ENCODE measurements at regions not wholly inside any gene's neighbourhood (a gene's known extent, or its start where the extent isn't known, plus 50 kb on each side); places are given as distances from the start of the nearest gene placed in this dataset.

DNA sequence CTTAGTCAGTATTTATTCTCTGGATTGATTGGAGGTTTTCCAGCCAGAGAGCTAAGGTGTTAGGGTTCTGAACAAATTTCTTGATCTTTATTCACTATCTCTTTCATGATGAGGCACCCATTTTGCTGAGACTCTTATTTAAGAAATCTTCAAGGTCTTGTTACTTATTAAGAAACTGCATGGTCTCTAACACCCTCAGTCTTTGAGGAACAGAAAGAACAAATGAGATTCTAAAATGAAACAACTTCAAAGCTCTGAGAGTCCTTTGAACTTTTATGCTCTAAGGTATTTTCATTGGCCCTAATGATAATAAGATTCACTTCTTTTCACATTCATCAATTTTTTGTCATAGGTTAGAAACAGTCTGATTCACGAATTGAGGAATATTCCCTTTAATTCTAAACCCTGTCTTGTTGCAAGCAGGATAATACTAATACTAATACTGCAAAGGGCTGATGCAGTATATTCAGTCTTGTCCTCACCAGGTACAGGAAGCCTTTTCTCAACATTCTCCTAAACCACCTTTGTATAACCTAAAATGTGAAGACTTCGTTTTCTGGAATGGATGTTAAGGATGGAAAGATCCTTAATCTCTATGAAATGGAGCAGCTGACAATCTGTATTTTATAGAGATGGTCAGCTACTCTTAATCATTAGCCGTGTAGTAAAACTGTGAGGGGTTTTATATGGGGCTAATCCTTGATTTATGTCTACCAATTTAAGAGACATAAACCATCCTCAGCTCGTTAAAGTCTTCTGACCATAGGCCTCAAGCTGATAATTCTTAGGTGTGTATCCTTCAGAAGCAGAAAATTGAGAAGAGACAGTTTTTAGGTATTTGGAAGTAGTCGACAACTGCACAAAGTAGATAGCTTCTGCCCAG lies 198.3 kb downstream of the OTOL1 start:
- TF ChIP-seq, protein P1, sequence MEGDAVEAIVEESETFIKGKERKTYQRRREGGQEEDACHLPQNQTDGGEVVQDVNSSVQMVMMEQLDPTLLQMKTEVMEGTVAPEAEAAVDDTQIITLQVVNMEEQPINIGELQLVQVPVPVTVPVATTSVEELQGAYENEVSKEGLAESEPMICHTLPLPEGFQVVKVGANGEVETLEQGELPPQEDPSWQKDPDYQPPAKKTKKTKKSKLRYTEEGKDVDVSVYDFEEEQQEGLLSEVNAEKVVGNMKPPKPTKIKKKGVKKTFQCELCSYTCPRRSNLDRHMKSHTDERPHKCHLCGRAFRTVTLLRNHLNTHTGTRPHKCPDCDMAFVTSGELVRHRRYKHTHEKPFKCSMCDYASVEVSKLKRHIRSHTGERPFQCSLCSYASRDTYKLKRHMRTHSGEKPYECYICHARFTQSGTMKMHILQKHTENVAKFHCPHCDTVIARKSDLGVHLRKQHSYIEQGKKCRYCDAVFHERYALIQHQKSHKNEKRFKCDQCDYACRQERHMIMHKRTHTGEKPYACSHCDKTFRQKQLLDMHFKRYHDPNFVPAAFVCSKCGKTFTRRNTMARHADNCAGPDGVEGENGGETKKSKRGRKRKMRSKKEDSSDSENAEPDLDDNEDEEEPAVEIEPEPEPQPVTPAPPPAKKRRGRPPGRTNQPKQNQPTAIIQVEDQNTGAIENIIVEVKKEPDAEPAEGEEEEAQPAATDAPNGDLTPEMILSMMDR (IDR thresholded peaks at IDR 0.05) = no peak
- no peaks in the 10 kb centered on the region for H3K4me1 Mint-ChIP-seq
- Histone ChIP-seq H3K4me3 (replicated peaks in 1 of 3; ENCODE audit: low read depth in 2 of 3, low read length in 3 of 3) (no peak overlapping the region), H3K79me2 (ENCODE audit: insufficient read depth, low read length) (no peaks in the 10 kb centered on the region), H3K4me2 (replicated peaks; ENCODE audit: extremely low read depth, low read length, poor library complexity, severe bottlenecking) (no peak overlapping the region), H4K20me1 (ENCODE audit: insufficient read depth, low read length) (no peaks in the 10 kb centered on the region), H3K9ac (ENCODE audit: insufficient read depth, low read length, poor library complexity, severe bottlenecking) (no peak overlapping the region), H3K4me1 (ENCODE audit: control insufficient read depth in 1 of 2, insufficient read depth in 2 of 2, low read length in 2 of 2) (no peaks in the 10 kb centered on the region), H3K9me3 (replicated peaks in 1 of 2; ENCODE audit: control insufficient read depth in 1 of 2, insufficient read depth in 1 of 2, low read length in 2 of 2) (no peaks in the 10 kb centered on the region), H3K27ac (ENCODE audit: low read depth in 1 of 2, low read length in 2 of 2) (no peak overlapping the region), H2AFZ (ENCODE audit: insufficient read depth, low read depth, low read length, poor library complexity, severe bottlenecking) (no peak overlapping the region), H3K27me3 (ENCODE audit: control insufficient read depth in 2 of 2, insufficient read depth in 2 of 2, low read length in 2 of 2) (no peaks in the 10 kb centered on the region), H3K36me3 (replicated peaks in 1 of 2; ENCODE audit: control insufficient read depth in 1 of 2, insufficient read depth in 2 of 2, low read length in 2 of 2) (no peaks in the 10 kb centered on the region)
- no peak for DNase-seq
- no peaks in the 10 kb centered on the region for H3K27me3 Mint-ChIP-seq (ENCODE audit: low read depth in 3 of 3)
- intact Hi-C loops (cut with micrococcal nuclease) = no loop called here
- no peak overlapping the region for H3K4me3 Mint-ChIP-seq
- no peaks in the 10 kb centered on the region for H3K36me3 Mint-ChIP-seq
- H3K9me3 Mint-ChIP-seq = peaks cover 0 to 5% (median 0%) of the 10 kb centered on the region in 7 donors
- no peak overlapping the region for H3K27ac Mint-ChIP-seq
- no CpG with 5 or more reads among the region's 5 CpGs for WGBS (ENCODE audit: insufficient coverage)

DNA sequence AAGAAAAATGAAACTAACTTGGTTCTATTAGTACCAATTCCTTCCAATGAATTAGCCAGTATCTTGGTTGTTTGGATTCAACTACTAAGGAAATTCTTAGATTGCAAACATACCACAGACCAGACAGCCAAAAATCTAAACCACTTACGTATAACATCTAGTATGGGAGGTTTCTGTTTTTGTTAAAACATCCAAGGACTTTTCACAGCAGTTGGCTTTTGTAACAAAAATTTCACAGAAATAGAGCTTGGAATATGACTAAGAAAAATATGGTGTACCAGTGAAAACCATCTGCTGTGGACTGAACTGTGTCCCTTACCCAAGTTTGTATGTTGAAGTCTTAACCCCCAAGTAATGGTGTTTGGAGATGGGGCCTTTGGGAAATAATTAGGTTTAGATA lies 199.2 kb downstream of the OTOL1 start:
- H3K4me1 Mint-ChIP-seq = no peaks in the 10 kb centered on the region
- H3K27me3 Mint-ChIP-seq (ENCODE audit: low read depth in 3 of 3) = no peaks in the 10 kb centered on the region
- H3K27ac Mint-ChIP-seq = no peak overlapping the region
- H4K20me1 ChIP-seq (ENCODE audit: insufficient read depth, low read length) = no peaks in the 10 kb centered on the region
- peaks cover 0 to 5% (median 0%) of the 10 kb centered on the region in 7 donors for H3K9me3 Mint-ChIP-seq
- intact Hi-C loops (cut with micrococcal nuclease) = no loop called here
- DNase-seq = no peak
- H3K4me3 ChIP-seq (replicated peaks in 1 of 3; ENCODE audit: low read depth in 2 of 3, low read length in 3 of 3) = no peak overlapping the region
- H3K79me2 ChIP-seq (ENCODE audit: insufficient read depth, low read length) = no peaks in the 10 kb centered on the region
- no peaks in the 10 kb centered on the region for H3K9me3 ChIP-seq (replicated peaks in 1 of 2; ENCODE audit: control insufficient read depth in 1 of 2, insufficient read depth in 1 of 2, low read length in 2 of 2)
- TF ChIP-seq, protein P1 (IDR thresholded peaks at IDR 0.05) = no peak
- no peaks in the 10 kb centered on the region for H3K4me1 ChIP-seq (ENCODE audit: control insufficient read depth in 1 of 2, insufficient read depth in 2 of 2, low read length in 2 of 2)
- no CpG with 5 or more reads among the region's 1 CpG for WGBS (ENCODE audit: insufficient coverage)
- H3K9ac ChIP-seq (ENCODE audit: insufficient read depth, low read length, poor library complexity, severe bottlenecking) = no peak overlapping the region
- no peak overlapping the region for H3K4me3 Mint-ChIP-seq
- H3K4me2 ChIP-seq (replicated peaks; ENCODE audit: extremely low read depth, low read length, poor library complexity, severe bottlenecking) = no peak overlapping the region
- no peaks in the 10 kb centered on the region for H3K27me3 ChIP-seq (ENCODE audit: control insufficient read depth in 2 of 2, insufficient read depth in 2 of 2, low read length in 2 of 2)
- H3K36me3 Mint-ChIP-seq = no peaks in the 10 kb centered on the region
- H2AFZ ChIP-seq (ENCODE audit: insufficient read depth, low read depth, low read length, poor library complexity, severe bottlenecking) = no peak overlapping the region
- H3K27ac ChIP-seq (ENCODE audit: low read depth in 1 of 2, low read length in 2 of 2) = no peak overlapping the region
- no peaks in the 10 kb centered on the region for H3K36me3 ChIP-seq (replicated peaks in 1 of 2; ENCODE audit: control insufficient read depth in 1 of 2, insufficient read depth in 2 of 2, low read length in 2 of 2)

Measured in CD14-positive monocyte (primary cell).